Mucosa of gallbladder (tissue), 1 donor: ENCODE measurements at regions not wholly inside any gene's neighbourhood (a gene's known extent, or its start where the extent isn't known, plus 50 kb on each side); places are given as distances from the start of the nearest gene placed in this dataset.
"Not testable (repeated sequence)": the region's sequence is repeated elsewhere in the genome, so short reads cannot be mapped to it uniquely, and the experiment has no call there.

ENCODE experiments used
- DNase-seq: peaks from one replicate; pipeline ENCODE4 v3.0.0-alpha.2; 2020; ENCODE audit warnings: low spot score
- donor health status: DM: no; HTN: no; CAD: no.

- DNase-seq = no peak
Observed at GRCh38 chr5:98308231-98308630, 465.2 kb upstream of the RGMB start.

- no peak for DNase-seq
Observed at GRCh38 chr5:98308960-98309359, 464.5 kb upstream of the RGMB start.

GRCh38 chr5:98309785-98310598 is 463.5 kb upstream of the RGMB start:
- peak; percentile 10 for DNase-seq

GRCh38 chr5:98314292-98314691 is 459.2 kb upstream of the RGMB start:
- DNase-seq = no peak

- DNase-seq = no peak
Observed at GRCh38 chr5:98318386-98318785, 455.1 kb upstream of the RGMB start.

- DNase-seq = no peak
Observed at GRCh38 chr5:98319299-98320011, 454.0 kb upstream of the RGMB start.

GRCh38 chr5:98320343-98320742 is 453.1 kb upstream of the RGMB start:
- no peak for DNase-seq

GRCh38 chr5:98321361-98321760 is 452.1 kb upstream of the RGMB start:
- no peak for DNase-seq

- DNase-seq = not testable (repeated sequence)
Observed at GRCh38 chr5:98325187-98325586, 448.3 kb upstream of the RGMB start.

GRCh38 chr5:98328015-98328414 is 445.4 kb upstream of the RGMB start:
- DNase-seq = no peak

GRCh38 chr5:98330871-98331270 is 442.6 kb upstream of the RGMB start:
- no peak for DNase-seq

- no peak for DNase-seq
Observed at GRCh38 chr5:98333921-98334320, 439.5 kb upstream of the RGMB start.

GRCh38 chr5:98334946-98335345 is 438.5 kb upstream of the RGMB start:
- DNase-seq = no peak

GRCh38 chr5:98339141-98339848 is 434.2 kb upstream of the RGMB start:
- DNase-seq = no peak

- DNase-seq = no peak
Observed at GRCh38 chr5:98341038-98342032, 432.1 kb upstream of the RGMB start.

GRCh38 chr5:98342958-98343660 is 430.4 kb upstream of the RGMB start:
- DNase-seq = not testable (repeated sequence)

- DNase-seq = no peak
Observed at GRCh38 chr5:98349251-98349989, 424.0 kb upstream of the RGMB start.

- DNase-seq = no peak
Observed at GRCh38 chr5:98349990-98350365, 423.5 kb upstream of the RGMB start.

- no peak for DNase-seq
Observed at GRCh38 chr5:98354922-98355321, 418.5 kb upstream of the RGMB start.

- DNase-seq = no peak
Observed at GRCh38 chr5:98360548-98360947, 412.9 kb upstream of the RGMB start.
